ENCODE measurements at regions not wholly inside any gene's neighbourhood (a gene's known extent, or its start where the extent isn't known, plus 50 kb on each side); places are given as distances from the start of the nearest gene placed in this dataset.

DNA sequence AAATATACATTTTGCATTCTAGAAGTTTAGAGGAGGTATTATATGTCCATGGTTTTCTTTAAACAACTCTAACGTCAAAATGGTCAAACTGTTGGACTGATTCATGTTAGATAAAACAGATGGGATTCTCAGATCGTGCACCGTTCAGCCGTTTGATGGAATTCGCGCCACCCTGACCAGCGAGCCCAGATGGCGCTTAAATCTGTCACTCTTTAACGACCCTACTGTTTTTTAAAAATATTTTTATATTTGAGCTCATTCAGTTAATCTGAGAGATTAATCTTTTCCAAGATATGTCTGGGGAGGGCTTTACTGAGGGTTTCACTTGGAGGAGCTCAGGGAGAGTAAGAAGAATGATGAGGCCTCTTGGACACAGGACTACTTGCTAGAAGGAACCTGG lies 164.4 kb downstream of the TM9SF2 start:
- TF ChIP-seq EZH2 (IDR thresholded peaks at IDR 0.05) (no peak), POLR2AphosphoS5 (IDR thresholded peaks at IDR 0.05; ENCODE audit: borderline replicate concordance, low read depth, low read length) (no peak), FOXP2 (optimal IDR thresholded peaks at IDR 0.05; ENCODE audit: control extremely low read depth, extremely low read length, insufficient read depth) (no peak)
- H3K9ac ChIP-seq (ENCODE audit: insufficient read length): no peak overlapping the region
- no peak overlapping the region for H3K27ac ChIP-seq
- H3K36me3 ChIP-seq (ENCODE audit: insufficient read depth, low read length): no peaks in the 10 kb centered on the region
- no peak overlapping the region for H3K4me3 ChIP-seq
- no peak for DNase-seq (ENCODE audit: low read depth, low spot score)
- no peaks in the 10 kb centered on the region for H3K9me3 ChIP-seq (ENCODE audit: low read depth, low read length)

DNA sequence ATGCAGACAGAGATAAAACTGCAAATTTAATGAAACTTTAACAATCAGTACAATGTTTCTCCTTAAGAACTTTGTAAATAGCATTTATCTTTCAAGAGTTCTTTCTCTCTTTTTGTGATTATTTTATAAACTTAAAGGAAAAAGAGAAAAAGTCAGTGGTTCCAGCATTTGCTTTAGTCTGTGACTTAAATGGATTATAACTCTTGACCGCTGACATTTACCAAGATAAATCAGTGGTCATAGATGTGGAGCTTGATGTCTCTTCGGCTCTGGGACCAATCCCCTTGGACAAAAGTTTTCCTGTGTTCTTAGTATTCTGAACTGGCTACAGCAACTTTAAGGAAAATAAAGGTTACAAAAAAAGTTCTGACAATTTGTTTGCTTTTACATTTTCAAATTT lies 162.6 kb downstream of the TM9SF2 start:
- TF ChIP-seq FOXP2 (optimal IDR thresholded peaks at IDR 0.05; ENCODE audit: control extremely low read depth, extremely low read length, insufficient read depth): no peak
- no peak for TF ChIP-seq EZH2 (IDR thresholded peaks at IDR 0.05)
- no peak for TF ChIP-seq POLR2AphosphoS5 (IDR thresholded peaks at IDR 0.05; ENCODE audit: borderline replicate concordance, low read depth, low read length)
- no peak for DNase-seq (ENCODE audit: low read depth, low spot score)
- H3K9me3 ChIP-seq (ENCODE audit: low read depth, low read length): no peaks in the 10 kb centered on the region
- H3K4me3 ChIP-seq: no peak overlapping the region
- no peaks in the 10 kb centered on the region for H3K36me3 ChIP-seq (ENCODE audit: insufficient read depth, low read length)
- peak overlapping the region; percentile 38 for H3K9ac ChIP-seq (ENCODE audit: insufficient read length)
- peak overlapping the region; percentile 45 for H3K27ac ChIP-seq

DNA sequence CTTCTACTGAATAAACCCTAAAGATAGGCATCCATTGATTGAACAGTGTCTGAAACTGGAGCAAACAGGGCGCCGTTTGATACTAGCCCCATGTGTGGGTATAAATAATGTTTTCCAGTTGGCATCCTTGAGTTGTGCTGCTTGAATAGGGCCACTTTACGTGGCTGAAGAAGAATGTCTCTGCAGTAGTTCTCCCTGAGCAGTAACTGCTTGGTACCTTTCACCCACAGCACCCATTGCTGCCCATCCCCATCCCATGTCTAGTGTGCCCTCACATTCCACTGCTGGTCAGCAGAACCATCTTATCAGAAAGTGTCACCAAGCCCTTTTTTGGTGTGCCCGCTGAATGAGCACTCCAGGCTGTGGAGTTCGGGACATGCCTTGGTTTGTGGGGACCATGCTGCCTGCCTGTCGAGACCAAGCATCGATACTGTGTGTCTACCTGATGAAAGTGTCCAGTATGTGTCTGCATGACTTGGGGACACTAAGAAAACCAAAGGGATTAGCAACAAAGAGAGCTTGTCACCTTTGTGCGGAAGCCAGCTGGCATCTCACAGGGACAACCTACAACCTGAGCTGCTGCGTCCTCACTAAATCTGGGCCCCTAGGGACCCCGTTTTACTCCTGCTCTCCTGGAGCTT lies 162.0 kb downstream of the TM9SF2 start:
- H3K36me3 ChIP-seq (ENCODE audit: insufficient read depth, low read length): no peaks in the 10 kb centered on the region
- H3K4me3 ChIP-seq: peak overlapping the region; percentile 23
- peak overlapping the region; percentile 8 for H3K9ac ChIP-seq (ENCODE audit: insufficient read length)
- DNase-seq (ENCODE audit: low read depth, low spot score): no peak
- no peak overlapping the region for H3K27ac ChIP-seq
- no peaks in the 10 kb centered on the region for H3K9me3 ChIP-seq (ENCODE audit: low read depth, low read length)
- TF ChIP-seq EZH2 (IDR thresholded peaks at IDR 0.05) (no peak), POLR2AphosphoS5 (IDR thresholded peaks at IDR 0.05; ENCODE audit: borderline replicate concordance, low read depth, low read length) (no peak), FOXP2 (optimal IDR thresholded peaks at IDR 0.05; ENCODE audit: control extremely low read depth, extremely low read length, insufficient read depth) (no peak)

DNA sequence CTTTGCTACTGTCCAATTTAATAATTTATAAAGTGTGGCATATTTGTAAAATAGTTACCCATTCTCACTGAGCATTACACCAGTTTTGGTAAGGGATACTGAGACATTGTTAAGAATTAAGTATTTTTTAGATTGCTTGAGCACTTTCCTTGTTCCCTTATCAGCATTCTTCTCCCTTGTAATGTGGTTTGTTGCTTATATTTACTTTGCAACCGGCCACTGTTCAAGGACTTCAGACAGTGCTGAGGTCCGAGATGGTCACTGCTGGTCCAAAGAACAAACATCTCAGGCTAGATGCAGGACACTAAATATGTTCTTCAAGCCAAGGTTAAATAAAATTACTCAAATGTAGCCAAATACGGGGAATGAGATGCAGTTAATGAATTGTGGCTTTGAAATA lies 161.4 kb downstream of the TM9SF2 start:
- H3K4me3 ChIP-seq: peak overlapping the region; percentile 23
- H3K9me3 ChIP-seq (ENCODE audit: low read depth, low read length): no peaks in the 10 kb centered on the region
- peak overlapping the region; percentile 8 for H3K9ac ChIP-seq (ENCODE audit: insufficient read length)
- no peaks in the 10 kb centered on the region for H3K36me3 ChIP-seq (ENCODE audit: insufficient read depth, low read length)
- TF ChIP-seq POLR2AphosphoS5 (IDR thresholded peaks at IDR 0.05; ENCODE audit: borderline replicate concordance, low read depth, low read length) (no peak), FOXP2 (optimal IDR thresholded peaks at IDR 0.05; ENCODE audit: control extremely low read depth, extremely low read length, insufficient read depth) (no peak), EZH2 (IDR thresholded peaks at IDR 0.05) (no peak)
- H3K27ac ChIP-seq: peak overlapping the region; percentile 38; the same call in 1 of the 2 replicates
- DNase-seq (ENCODE audit: low read depth, low spot score): no peak

DNA sequence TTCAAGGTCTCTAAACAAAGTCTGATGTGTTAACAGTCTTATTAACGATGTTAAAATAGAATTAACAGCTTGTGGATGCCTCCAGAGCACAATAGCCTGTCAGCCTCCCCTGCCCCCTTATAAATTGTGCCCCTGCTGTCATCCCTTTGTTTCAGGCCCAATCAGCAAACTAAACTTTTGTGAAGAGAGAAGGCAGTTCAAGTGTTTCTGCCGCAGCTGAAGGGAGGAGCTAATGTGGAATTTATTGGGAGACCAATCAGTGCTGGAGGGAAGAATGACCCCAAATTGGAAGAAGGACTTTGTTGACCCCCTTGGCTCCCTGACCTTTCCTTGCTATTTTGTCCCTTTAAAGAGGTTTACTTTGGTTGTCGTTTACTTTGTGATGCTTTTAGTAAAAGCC lies 160.5 kb downstream of the TM9SF2 start:
- Histone ChIP-seq H3K9me3 (ENCODE audit: low read depth, low read length) (no peaks in the 10 kb centered on the region), H3K27ac (peak overlapping the region; percentile 71), H3K36me3 (ENCODE audit: insufficient read depth, low read length) (no peaks in the 10 kb centered on the region), H3K4me3 (peak overlapping the region; percentile 51), H3K9ac (ENCODE audit: insufficient read length) (peak overlapping the region; percentile 2)
- TF ChIP-seq FOXP2 (optimal IDR thresholded peaks at IDR 0.05; ENCODE audit: control extremely low read depth, extremely low read length, insufficient read depth) (no peak), EZH2 (IDR thresholded peaks at IDR 0.05) (no peak), POLR2AphosphoS5 (IDR thresholded peaks at IDR 0.05; ENCODE audit: borderline replicate concordance, low read depth, low read length) (no peak)
- DNase-seq (ENCODE audit: low read depth, low spot score): no peak

DNA sequence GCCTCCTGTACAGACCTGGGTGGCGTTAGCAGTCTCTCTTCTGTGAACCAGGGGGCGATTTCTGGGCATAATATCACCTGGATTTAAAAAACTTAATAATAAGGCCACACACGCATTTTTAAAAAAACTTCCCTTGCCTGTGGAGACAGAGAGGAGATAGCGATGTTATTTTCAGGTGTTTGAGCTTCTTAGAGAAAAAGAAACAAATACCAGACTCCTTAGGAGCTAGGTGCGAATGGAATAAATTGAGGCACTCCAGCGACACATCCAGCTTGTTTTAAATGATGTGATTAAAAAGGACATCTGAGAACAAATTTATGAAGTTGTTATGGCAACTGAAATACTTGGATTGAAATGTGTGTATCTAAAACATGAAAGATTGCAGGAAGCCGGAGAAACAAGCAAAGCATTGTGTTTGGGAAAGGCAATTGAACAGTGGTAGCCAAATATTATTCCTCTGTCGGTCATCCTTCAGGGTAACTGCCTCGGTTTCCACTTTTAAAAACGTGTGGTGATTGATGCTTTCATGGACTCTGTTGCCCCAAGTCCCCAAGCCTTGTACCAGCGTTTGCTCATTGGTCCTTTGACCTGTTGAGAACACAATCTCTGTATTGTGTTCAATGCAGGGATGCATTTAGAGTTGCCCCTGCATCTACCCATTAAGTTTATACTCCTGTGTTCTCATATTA lies 158.7 kb downstream of the TM9SF2 start:
- TF ChIP-seq FOXP2 (optimal IDR thresholded peaks at IDR 0.05; ENCODE audit: control extremely low read depth, extremely low read length, insufficient read depth) (no peak), EZH2 (IDR thresholded peaks at IDR 0.05) (no peak), POLR2AphosphoS5 (IDR thresholded peaks at IDR 0.05; ENCODE audit: borderline replicate concordance, low read depth, low read length) (no peak)

DNA sequence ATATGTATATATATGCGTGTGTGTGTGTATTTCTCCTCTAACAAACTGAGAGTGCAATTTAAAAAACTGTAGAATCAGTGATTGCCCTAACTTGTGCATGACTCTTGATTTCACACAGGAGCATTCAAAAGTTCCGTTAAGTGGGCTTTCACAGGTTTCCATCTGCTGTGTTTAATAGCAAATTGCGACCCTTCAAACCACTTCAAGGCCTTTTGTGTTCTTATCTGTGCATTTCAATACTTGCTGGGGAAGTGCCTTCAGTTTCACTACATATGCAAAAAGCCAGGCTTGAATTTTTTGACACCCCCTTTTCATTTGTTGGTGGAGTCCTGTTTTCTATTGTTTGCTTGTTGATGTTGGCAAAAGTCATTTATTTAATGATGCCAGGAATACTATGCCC lies 158.0 kb downstream of the TM9SF2 start:
- Histone ChIP-seq H3K9ac (ENCODE audit: insufficient read length) (peak overlapping the region; percentile 40), H3K4me3 (peak overlapping the region; percentile 66), H3K36me3 (ENCODE audit: insufficient read depth, low read length) (no peaks in the 10 kb centered on the region), H3K9me3 (ENCODE audit: low read depth, low read length) (no peaks in the 10 kb centered on the region), H3K27ac (peak overlapping the region; percentile 93)
- DNase-seq (ENCODE audit: low read depth, low spot score): no peak
- no peak for TF ChIP-seq POLR2AphosphoS5 (IDR thresholded peaks at IDR 0.05; ENCODE audit: borderline replicate concordance, low read depth, low read length)
- no peak for TF ChIP-seq EZH2 (IDR thresholded peaks at IDR 0.05)
- no peak for TF ChIP-seq FOXP2 (optimal IDR thresholded peaks at IDR 0.05; ENCODE audit: control extremely low read depth, extremely low read length, insufficient read depth)

More for the DNA sequence above, 158.7 kb downstream of the TM9SF2 start:
- no peak overlapping the region for H3K9ac ChIP-seq (ENCODE audit: insufficient read length)
- peak overlapping the region; percentile 66 for H3K4me3 ChIP-seq
- H3K36me3 ChIP-seq (ENCODE audit: insufficient read depth, low read length): no peaks in the 10 kb centered on the region
- no peaks in the 10 kb centered on the region for H3K9me3 ChIP-seq (ENCODE audit: low read depth, low read length)
- DNase-seq (ENCODE audit: low read depth, low spot score): no peak
- H3K27ac ChIP-seq: peak overlapping the region; percentile 93

DNA sequence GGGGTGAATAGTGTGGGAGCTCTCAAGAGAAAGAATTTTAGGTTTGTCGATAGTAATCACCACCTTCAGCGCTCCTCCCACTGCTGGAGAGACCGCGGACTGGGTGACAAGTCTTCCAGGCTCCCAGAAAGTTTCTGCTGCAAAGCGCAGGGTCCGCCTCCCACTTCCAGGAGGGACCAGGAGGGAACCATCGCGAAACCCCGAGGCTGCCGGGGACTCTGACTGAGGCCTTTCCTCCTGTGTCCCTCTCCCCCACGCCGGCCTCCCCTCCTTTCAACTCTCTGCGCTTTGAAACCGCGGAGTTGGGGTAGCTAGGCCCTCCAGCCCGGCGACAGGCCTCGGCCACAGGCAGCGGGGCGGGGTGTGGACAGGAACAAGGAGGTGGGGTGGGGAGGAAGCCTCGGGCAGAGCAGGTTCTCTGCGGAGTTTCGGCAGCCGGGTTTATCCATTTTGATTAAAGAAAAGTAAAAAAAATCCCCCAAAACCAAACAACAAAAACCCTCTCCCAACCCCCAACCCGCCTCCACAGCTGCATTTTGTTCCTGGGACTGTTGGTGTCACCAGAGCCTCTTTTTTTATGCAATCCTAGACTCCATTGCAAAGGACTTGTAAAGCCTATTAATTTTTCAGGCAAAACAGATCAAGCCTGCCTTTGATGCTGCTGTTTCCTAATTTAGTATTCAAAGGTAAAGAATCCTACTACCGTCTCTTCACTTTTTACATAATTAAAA lies 157.2 kb downstream of the TM9SF2 start:
- Histone ChIP-seq H3K9me3 (ENCODE audit: low read depth, low read length) (no peaks in the 10 kb centered on the region), H3K9ac (ENCODE audit: insufficient read length) (peak overlapping the region; percentile 78), H3K4me3 (peak overlapping the region; percentile 66), H3K27ac (peak overlapping the region; percentile 93), H3K36me3 (ENCODE audit: insufficient read depth, low read length) (no peaks in the 10 kb centered on the region)
- TF ChIP-seq EZH2 (IDR thresholded peaks at IDR 0.05) (no peak), POLR2AphosphoS5 (IDR thresholded peaks at IDR 0.05; ENCODE audit: borderline replicate concordance, low read depth, low read length) (no peak), FOXP2 (optimal IDR thresholded peaks at IDR 0.05; ENCODE audit: control extremely low read depth, extremely low read length, insufficient read depth) (no peak)
- peak; percentile 82 for DNase-seq (ENCODE audit: low read depth, low spot score)

Measured in SK-N-MC (cell line).